HCT116 (cell line): ENCODE measurements at regions not wholly inside any gene's neighbourhood (a gene's known extent, or its start where the extent isn't known, plus 50 kb on each side); places are given as distances from the start of the nearest gene placed in this dataset.

ENCODE experiments used
- JUND ChIP-seq: IDR thresholded peaks from 2 replicates; pipeline ENCODE4 v1.6.1; 2012
- POLR2AphosphoS5 ChIP-seq: IDR thresholded peaks from 2 replicates; pipeline ENCODE4 v1.6.1; 2011; ENCODE audit warnings: mild to moderate bottlenecking, low read depth, low read length, moderate library complexity
- TF ChIP-seq, protein P1 (sequence below), 3 experiments: fragments of 200-600 bp in 1 of 3; sonication (generic) in 1 of 3; IDR thresholded peaks in 2 of 3; conservative IDR thresholded peaks in 1 of 3; 2 replicates each; pipeline ENCODE4 v1.5.1; 2012 to 2017; ENCODE audit warnings: low read depth in 2 of 3, low read length in 2 of 3, antibody characterized with exemption in 1 of 3, borderline replicate concordance in 1 of 3, control low read depth in 1 of 3, mild to moderate bottlenecking in 1 of 3, mixed read lengths in 1 of 3, mixed run types in 1 of 3, moderate library complexity in 1 of 3; ENCODE audit not compliant: insufficient read depth in 1 of 3

GRCh38 chr2:163463411-163463810 is 272.4 kb downstream of the FIGN start:
- no peak for TF ChIP-seq POLR2AphosphoS5
- TF ChIP-seq, protein P1, sequence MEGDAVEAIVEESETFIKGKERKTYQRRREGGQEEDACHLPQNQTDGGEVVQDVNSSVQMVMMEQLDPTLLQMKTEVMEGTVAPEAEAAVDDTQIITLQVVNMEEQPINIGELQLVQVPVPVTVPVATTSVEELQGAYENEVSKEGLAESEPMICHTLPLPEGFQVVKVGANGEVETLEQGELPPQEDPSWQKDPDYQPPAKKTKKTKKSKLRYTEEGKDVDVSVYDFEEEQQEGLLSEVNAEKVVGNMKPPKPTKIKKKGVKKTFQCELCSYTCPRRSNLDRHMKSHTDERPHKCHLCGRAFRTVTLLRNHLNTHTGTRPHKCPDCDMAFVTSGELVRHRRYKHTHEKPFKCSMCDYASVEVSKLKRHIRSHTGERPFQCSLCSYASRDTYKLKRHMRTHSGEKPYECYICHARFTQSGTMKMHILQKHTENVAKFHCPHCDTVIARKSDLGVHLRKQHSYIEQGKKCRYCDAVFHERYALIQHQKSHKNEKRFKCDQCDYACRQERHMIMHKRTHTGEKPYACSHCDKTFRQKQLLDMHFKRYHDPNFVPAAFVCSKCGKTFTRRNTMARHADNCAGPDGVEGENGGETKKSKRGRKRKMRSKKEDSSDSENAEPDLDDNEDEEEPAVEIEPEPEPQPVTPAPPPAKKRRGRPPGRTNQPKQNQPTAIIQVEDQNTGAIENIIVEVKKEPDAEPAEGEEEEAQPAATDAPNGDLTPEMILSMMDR (IDR thresholded peaks at IDR 0.05 in 2 of 3, conservative IDR thresholded peaks at IDR 0.05 in 1 of 3; ENCODE audit: borderline replicate concordance in 1 of 3, insufficient read depth in 1 of 3, low read depth in 2 of 3, low read length in 2 of 3): no peak
- TF ChIP-seq JUND: no peak
